ENCODE measurements at regions not wholly inside any gene's neighbourhood (a gene's known extent, or its start where the extent isn't known, plus 50 kb on each side); places are given as distances from the start of the nearest gene placed in this dataset.

DNA sequence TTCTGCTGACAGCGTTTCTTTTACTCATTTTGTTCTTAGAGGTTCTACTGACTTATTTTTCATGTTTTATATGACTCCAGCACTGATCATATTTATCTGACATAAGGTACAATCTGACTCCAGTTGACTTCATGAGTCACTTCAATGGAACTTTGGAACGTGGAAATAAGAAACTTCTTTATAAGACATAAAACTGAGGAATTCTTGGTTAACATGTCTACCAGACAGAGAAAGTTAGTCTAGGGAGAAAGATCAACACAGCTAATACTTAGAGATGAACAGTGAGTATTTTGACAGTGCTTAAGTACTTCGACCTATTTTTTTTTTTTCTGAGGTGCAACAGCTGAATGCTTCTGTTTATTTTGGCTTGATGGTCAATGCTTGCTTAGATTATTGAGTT, 679.5 kb downstream of the KCNJ2 start:
- Histone ChIP-seq H2AFZ (ENCODE audit: low read depth, low read length, severe bottlenecking) (no peak overlapping the region), H3K27ac (ENCODE audit: low read depth, low read length) (no peak overlapping the region), H3K9me2 (replicated peaks; ENCODE audit: insufficient read depth, low read length) (no peaks in the 10 kb centered on the region; the same call in 1 of the 2 replicates), H3K4me2 (ENCODE audit: low read depth, low read length, poor library complexity, severe bottlenecking) (no peak overlapping the region), H3F3A (ENCODE audit: insufficient read depth) (no peaks in the 10 kb centered on the region), H3K9me3 (ENCODE audit: insufficient read depth, low read length) (no peaks in the 10 kb centered on the region), H4K20me1 (ENCODE audit: low read depth, low read length) (no peaks in the 10 kb centered on the region), H3K27me3 (ENCODE audit: low read length) (no peaks in the 10 kb centered on the region), H3K9ac (ENCODE audit: low read length) (no peak overlapping the region), H3K36me3 (ENCODE audit: low read length) (no peaks in the 10 kb centered on the region), H3K4me3 (ENCODE audit: insufficient read depth, low read length, poor library complexity, severe bottlenecking) (no peak overlapping the region), H3K79me2 (ENCODE audit: insufficient read depth, low read length) (no peaks in the 10 kb centered on the region)
- TF ChIP-seq EZH2phosphoT487 (conservative IDR thresholded peaks at IDR 0.05; ENCODE audit: low read length) = no peak
- TF ChIP-seq, protein P1, sequence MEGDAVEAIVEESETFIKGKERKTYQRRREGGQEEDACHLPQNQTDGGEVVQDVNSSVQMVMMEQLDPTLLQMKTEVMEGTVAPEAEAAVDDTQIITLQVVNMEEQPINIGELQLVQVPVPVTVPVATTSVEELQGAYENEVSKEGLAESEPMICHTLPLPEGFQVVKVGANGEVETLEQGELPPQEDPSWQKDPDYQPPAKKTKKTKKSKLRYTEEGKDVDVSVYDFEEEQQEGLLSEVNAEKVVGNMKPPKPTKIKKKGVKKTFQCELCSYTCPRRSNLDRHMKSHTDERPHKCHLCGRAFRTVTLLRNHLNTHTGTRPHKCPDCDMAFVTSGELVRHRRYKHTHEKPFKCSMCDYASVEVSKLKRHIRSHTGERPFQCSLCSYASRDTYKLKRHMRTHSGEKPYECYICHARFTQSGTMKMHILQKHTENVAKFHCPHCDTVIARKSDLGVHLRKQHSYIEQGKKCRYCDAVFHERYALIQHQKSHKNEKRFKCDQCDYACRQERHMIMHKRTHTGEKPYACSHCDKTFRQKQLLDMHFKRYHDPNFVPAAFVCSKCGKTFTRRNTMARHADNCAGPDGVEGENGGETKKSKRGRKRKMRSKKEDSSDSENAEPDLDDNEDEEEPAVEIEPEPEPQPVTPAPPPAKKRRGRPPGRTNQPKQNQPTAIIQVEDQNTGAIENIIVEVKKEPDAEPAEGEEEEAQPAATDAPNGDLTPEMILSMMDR (IDR thresholded peaks at IDR 0.05; ENCODE audit: insufficient read depth, low read length, poor library complexity, severe bottlenecking) = no peak

DNA sequence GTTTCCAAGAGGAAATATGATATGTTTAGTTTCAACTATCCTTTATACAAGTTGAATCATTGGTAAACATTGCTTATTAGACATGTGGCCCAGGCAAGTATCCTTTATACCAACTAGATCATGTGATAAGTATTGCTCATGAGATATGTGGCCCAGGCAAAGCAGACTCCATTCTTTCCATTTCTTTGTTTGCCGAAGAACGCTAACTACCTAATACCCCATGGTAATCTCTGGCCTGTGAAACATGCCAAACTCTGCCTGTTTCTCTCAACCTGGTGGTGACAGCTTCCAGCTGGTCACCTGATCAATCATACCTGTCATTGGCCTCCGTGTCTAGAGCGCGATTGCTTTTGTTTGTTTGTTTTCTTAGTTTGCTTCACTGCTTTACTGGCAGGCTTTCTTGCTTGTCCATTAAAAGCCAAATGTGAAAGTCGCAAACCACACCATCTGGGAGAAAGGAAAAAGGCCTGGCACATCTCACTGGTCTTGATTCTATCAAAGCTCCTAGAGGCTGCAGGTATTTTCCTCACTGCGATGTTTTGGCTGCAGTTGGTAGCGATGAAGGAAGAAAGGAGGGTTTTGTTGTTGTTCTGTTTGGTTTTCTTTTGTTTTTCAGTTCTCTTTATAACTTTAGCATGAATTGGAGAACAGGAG, 686.2 kb downstream of the KCNJ2 start:
- Histone ChIP-seq H2AFZ (ENCODE audit: low read depth, low read length, severe bottlenecking) (no peak overlapping the region), H3K9ac (ENCODE audit: low read length) (no peak overlapping the region), H3K27ac (ENCODE audit: low read depth, low read length) (no peak overlapping the region), H3K4me2 (ENCODE audit: low read depth, low read length, poor library complexity, severe bottlenecking) (no peak overlapping the region), H3F3A (ENCODE audit: insufficient read depth) (no peaks in the 10 kb centered on the region), H3K9me3 (ENCODE audit: insufficient read depth, low read length) (no peaks in the 10 kb centered on the region), H3K4me3 (ENCODE audit: insufficient read depth, low read length, poor library complexity, severe bottlenecking) (no peak overlapping the region), H3K36me3 (ENCODE audit: low read length) (no peaks in the 10 kb centered on the region), H3K9me2 (replicated peaks; ENCODE audit: insufficient read depth, low read length) (no peaks in the 10 kb centered on the region), H3K79me2 (ENCODE audit: insufficient read depth, low read length) (no peaks in the 10 kb centered on the region), H3K27me3 (ENCODE audit: low read length) (no peaks in the 10 kb centered on the region), H4K20me1 (ENCODE audit: low read depth, low read length) (no peaks in the 10 kb centered on the region)
- TF ChIP-seq, protein P1 (IDR thresholded peaks at IDR 0.05; ENCODE audit: insufficient read depth, low read length, poor library complexity, severe bottlenecking) = no peak
- TF ChIP-seq EZH2phosphoT487 (conservative IDR thresholded peaks at IDR 0.05; ENCODE audit: low read length) = no peak

DNA sequence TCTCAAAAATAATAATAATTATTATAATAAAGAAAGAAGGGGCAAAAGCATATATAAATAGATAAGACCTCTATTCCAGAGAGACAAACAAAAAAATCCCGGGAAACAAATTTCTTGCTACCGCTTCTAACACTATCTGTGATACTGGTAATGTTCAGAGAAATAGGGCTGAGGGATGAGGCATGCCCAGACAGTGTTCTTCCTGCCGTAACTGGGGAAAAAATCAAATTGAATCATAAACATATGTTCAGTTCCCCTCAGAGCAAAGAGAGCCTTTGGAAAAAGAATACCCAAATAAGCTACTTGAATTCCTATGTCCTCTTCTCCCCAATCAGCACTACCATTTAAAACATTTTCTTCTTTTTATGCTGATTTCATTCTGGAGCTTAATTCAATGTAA, 688.0 kb downstream of the KCNJ2 start:
- Histone ChIP-seq H4K20me1 (ENCODE audit: low read depth, low read length) (no peaks in the 10 kb centered on the region), H3K27ac (ENCODE audit: low read depth, low read length) (no peak overlapping the region), H3F3A (ENCODE audit: insufficient read depth) (no peaks in the 10 kb centered on the region), H2AFZ (ENCODE audit: low read depth, low read length, severe bottlenecking) (no peak overlapping the region), H3K36me3 (ENCODE audit: low read length) (no peaks in the 10 kb centered on the region), H3K4me2 (ENCODE audit: low read depth, low read length, poor library complexity, severe bottlenecking) (no peak overlapping the region), H3K9me3 (ENCODE audit: insufficient read depth, low read length) (no peaks in the 10 kb centered on the region), H3K9ac (ENCODE audit: low read length) (no peak overlapping the region), H3K9me2 (replicated peaks; ENCODE audit: insufficient read depth, low read length) (no peaks in the 10 kb centered on the region; the same call in 1 of the 2 replicates), H3K4me3 (ENCODE audit: insufficient read depth, low read length, poor library complexity, severe bottlenecking) (no peak overlapping the region), H3K79me2 (ENCODE audit: insufficient read depth, low read length) (no peaks in the 10 kb centered on the region), H3K27me3 (ENCODE audit: low read length) (no peaks in the 10 kb centered on the region)
- TF ChIP-seq EZH2phosphoT487 (conservative IDR thresholded peaks at IDR 0.05; ENCODE audit: low read length) = no peak
- TF ChIP-seq, protein P1 (IDR thresholded peaks at IDR 0.05; ENCODE audit: insufficient read depth, low read length, poor library complexity, severe bottlenecking) = no peak
